ENCODE measurements at regions not wholly inside any gene's neighbourhood (a gene's known extent, or its start where the extent isn't known, plus 50 kb on each side); places are given as distances from the start of the nearest gene placed in this dataset.

- no peak for TF ChIP-seq CTCF (IDR thresholded peaks at IDR 0.05)
- no peak for TF ChIP-seq EZH2 (IDR thresholded peaks at IDR 0.05)
These were observed 184.8 kb upstream of the RPH3A start for GRCh38 chr12:112606611-112607365.

Measured in neural progenitor cell (in vitro differentiated cells).